ENCODE measurements at regions not wholly inside any gene's neighbourhood (a gene's known extent, or its start where the extent isn't known, plus 50 kb on each side); places are given as distances from the start of the nearest gene placed in this dataset.

GRCh38 chr20:12331236-12331635, 413.5 kb downstream of the BTBD3 start:
- Mint-ChIP-seq H3K4me1 (no peaks in the 10 kb centered on the region), H3K27me3 (ENCODE audit: low read depth) (no peaks in the 10 kb centered on the region), H3K27ac (no peak overlapping the region), H3K9me3 (peaks cover 15% of the 10 kb centered on the region), H3K36me3 (no peaks in the 10 kb centered on the region), H3K4me3 (no peak overlapping the region)
- CTCF ChIA-PET, result no interaction called here
- POLR2A ChIA-PET, result no interaction called here
- DNase-seq (ENCODE audit: low spot score), result no peak
- TF ChIP-seq ATF3 (CRISPR knock-in tag; conservative IDR thresholded peaks at IDR 0.05) (no peak), TEAD1 (CRISPR knock-in tag; IDR thresholded peaks at IDR 0.05) (no peak), HMGA2 (CRISPR knock-in tag; IDR thresholded peaks at IDR 0.05) (no peak), E2F4 (CRISPR knock-in tag; IDR thresholded peaks at IDR 0.05; ENCODE audit: borderline replicate concordance, low read depth) (no peak), ATF1 (CRISPR knock-in tag; IDR thresholded peaks at IDR 0.05) (no peak), ZNF532 (CRISPR knock-in tag; IDR thresholded peaks at IDR 0.05; ENCODE audit: borderline replicate concordance) (no peak), CREM (CRISPR knock-in tag; IDR thresholded peaks at IDR 0.05) (no peak), ERG (CRISPR knock-in tag; IDR thresholded peaks at IDR 0.05) (no peak), JAZF1 (CRISPR knock-in tag; IDR thresholded peaks at IDR 0.05) (no peak), ZBTB43 (CRISPR knock-in tag; IDR thresholded peaks at IDR 0.05) (no peak), MLX (CRISPR knock-in tag; IDR thresholded peaks at IDR 0.05) (no peak), CBFB (CRISPR knock-in tag; IDR thresholded peaks at IDR 0.05; ENCODE audit: low read depth) (no peak), NFATC4 (CRISPR knock-in tag; IDR thresholded peaks at IDR 0.05) (no peak), ZNF263 (CRISPR knock-in tag; IDR thresholded peaks at IDR 0.05; ENCODE audit: low read depth) (no peak), ATF2 (CRISPR knock-in tag; IDR thresholded peaks at IDR 0.05; ENCODE audit: borderline replicate concordance, low read depth) (no peak), IRF2 (CRISPR knock-in tag; IDR thresholded peaks at IDR 0.05; ENCODE audit: borderline replicate concordance, low read depth) (no peak), RELA (CRISPR knock-in tag; IDR thresholded peaks at IDR 0.05; ENCODE audit: borderline replicate concordance) (no peak), STAT6 (CRISPR knock-in tag; conservative IDR thresholded peaks at IDR 0.05; ENCODE audit: low read depth) (no peak)
- ATAC-seq, result no peak

All from WTC11 (cell line).